Gastroesophageal sphincter (tissue), 4 donors: ENCODE measurements at regions not wholly inside any gene's neighbourhood (a gene's known extent, or its start where the extent isn't known, plus 50 kb on each side); places are given as distances from the start of the nearest gene placed in this dataset.

Experiments used
- ATAC-seq: fragments of 150-250 bp; one replicate; pipeline ENCODE4 v1.9.1; 2016; ENCODE audit warnings: mild to moderate bottlenecking, moderate library complexity
- H3K27ac ChIP-seq, 4 donors: fragments of 200-600 bp; sonication (generic) in 3 of 4; 1 replicate in 3 of 4; 2 replicates in 1 of 4; pipeline ENCODE4 v1.5.1; 2016 to 2019
- H3K27me3 ChIP-seq: fragments of 200-600 bp; sonication (generic); one replicate; pipeline ENCODE4 v1.5.1; 2019
- H3K36me3 ChIP-seq, 2 donors: fragments of 200-600 bp; sonication (generic); one replicate each; pipeline ENCODE4 v1.5.1; 2019; ENCODE audit warnings: control low read depth in 1 of 2
- H3K4me1 ChIP-seq, 3 donors: fragments of 200-600 bp; sonication (generic); 1 replicate in 2 of 3; 2 replicates in 1 of 3; pipeline ENCODE4 v1.5.1; 2016 to 2019; ENCODE audit warnings: control low read depth in 2 of 3
- H3K4me3 ChIP-seq, 2 donors: fragments of 200-600 bp; sonication (generic); one replicate each; pipeline ENCODE4 v1.5.1; 2019; ENCODE audit warnings: mild to moderate bottlenecking in 1 of 2, moderate library complexity in 1 of 2
- H3K9me3 ChIP-seq, 3 donors: fragments of 200-600 bp; sonication (generic); one replicate each; pipeline ENCODE4 v1.5.1; 2017 to 2019; ENCODE audit warnings: control low read depth in 2 of 3
- EP300 ChIP-seq: sonication (generic); formaldehyde crosslinking; IDR thresholded peaks from one replicate; pipeline ENCODE4 v1.6.1; 2017; ENCODE audit warnings: antibody characterized with exemption, mild to moderate bottlenecking
- POLR2A ChIP-seq, 2 donors: fragments of 450-650 bp; IDR thresholded peaks; one replicate each; pipeline ENCODE4 v1.6.1; 2017; ENCODE audit warnings: antibody characterized with exemption in 2 of 2, mild to moderate bottlenecking in 2 of 2, moderate library complexity in 1 of 2
- POLR2AphosphoS5 ChIP-seq: sonication (generic); formaldehyde crosslinking; IDR thresholded peaks from one replicate; pipeline ENCODE4 v1.6.1; 2017; ENCODE audit warnings: antibody characterized with exemption
- WGBS, 2 donors: methylation state at CpG; one replicate each; pipeline ENCODE4 v1.1.5; 2018; ENCODE audit warnings: low coverage in 1 of 2; 5-methylcytosine and 5-hydroxymethylcytosine counted together
- TF ChIP-seq, protein P1 (sequence below), 4 experiments: fragments of 200-600 bp in 2 of 4; fragments of 450-650 bp in 2 of 4; sonication (generic) in 1 of 4; IDR thresholded peaks; one replicate each; pipeline ENCODE4 v1.5.1; 2017 to 2019; ENCODE audit warnings: antibody characterized with exemption in 4 of 4, mild to moderate bottlenecking in 2 of 4, moderate library complexity in 2 of 4

DNA sequence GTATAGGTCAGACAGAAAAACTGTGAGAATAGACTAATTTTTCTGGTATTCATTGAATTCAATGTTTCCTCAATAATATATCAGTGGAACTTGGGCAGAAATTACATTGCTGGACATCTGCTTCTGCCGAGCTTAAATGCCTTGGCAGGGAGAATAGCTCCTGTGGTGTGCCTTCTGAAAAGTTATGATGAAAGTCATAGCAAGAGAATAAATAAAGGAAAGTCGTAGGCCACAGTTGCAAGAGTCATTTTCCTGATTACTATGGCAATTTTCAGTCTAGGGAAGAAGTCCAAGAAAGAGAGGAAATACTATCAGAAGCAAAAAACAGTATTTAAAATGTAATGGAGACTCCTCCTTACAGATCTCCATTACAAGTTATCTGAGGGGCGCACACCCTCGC lies 1596.1 kb upstream of the WWC1 start:
- TF ChIP-seq EP300 (no peak), POLR2AphosphoS5 (no peak), POLR2A (IDR thresholded peaks at IDR 0.05) (no peak)
- TF ChIP-seq, protein P1, sequence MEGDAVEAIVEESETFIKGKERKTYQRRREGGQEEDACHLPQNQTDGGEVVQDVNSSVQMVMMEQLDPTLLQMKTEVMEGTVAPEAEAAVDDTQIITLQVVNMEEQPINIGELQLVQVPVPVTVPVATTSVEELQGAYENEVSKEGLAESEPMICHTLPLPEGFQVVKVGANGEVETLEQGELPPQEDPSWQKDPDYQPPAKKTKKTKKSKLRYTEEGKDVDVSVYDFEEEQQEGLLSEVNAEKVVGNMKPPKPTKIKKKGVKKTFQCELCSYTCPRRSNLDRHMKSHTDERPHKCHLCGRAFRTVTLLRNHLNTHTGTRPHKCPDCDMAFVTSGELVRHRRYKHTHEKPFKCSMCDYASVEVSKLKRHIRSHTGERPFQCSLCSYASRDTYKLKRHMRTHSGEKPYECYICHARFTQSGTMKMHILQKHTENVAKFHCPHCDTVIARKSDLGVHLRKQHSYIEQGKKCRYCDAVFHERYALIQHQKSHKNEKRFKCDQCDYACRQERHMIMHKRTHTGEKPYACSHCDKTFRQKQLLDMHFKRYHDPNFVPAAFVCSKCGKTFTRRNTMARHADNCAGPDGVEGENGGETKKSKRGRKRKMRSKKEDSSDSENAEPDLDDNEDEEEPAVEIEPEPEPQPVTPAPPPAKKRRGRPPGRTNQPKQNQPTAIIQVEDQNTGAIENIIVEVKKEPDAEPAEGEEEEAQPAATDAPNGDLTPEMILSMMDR (IDR thresholded peaks at IDR 0.05): no peak
- Histone ChIP-seq H3K4me3 (no peak overlapping the region), H3K27ac (no peak overlapping the region), H3K27me3 (no peaks in the 10 kb centered on the region), H3K36me3 (no peaks in the 10 kb centered on the region), H3K4me1 (no peaks in the 10 kb centered on the region), H3K9me3 (no peaks in the 10 kb centered on the region)
- WGBS, 2 donors: 61 to 65% methylated on average over 4 of the region's 4 CpGs
- no peak for ATAC-seq

DNA sequence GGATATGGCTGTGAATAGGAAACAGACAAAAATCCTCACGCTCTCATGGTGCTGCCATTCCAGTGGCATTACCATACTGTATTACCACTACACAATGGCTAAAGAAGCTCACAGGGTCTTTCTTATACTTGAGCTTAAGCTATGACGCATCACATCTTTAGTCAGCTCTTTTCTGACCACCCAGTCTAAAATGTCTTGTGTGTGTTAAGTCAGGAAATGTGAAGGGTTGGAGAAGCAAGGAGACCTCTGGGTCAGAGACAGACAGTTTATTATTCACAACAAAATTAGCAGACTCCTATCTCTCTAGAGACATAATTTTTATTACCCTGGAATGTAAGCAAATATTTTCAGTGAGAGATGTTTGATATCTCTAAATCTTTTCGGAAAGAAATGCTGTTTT lies 1583.2 kb upstream of the WWC1 start:
- H3K9me3 ChIP-seq: no peaks in the 10 kb centered on the region
- TF ChIP-seq POLR2A (IDR thresholded peaks at IDR 0.05) (no peak), POLR2AphosphoS5 (no peak), EP300 (no peak)
- TF ChIP-seq, protein P1 (IDR thresholded peaks at IDR 0.05): no peak
- ATAC-seq: no peak
- H3K4me3 ChIP-seq: no peak overlapping the region
- 73 to 74% methylated on average over 3 of the region's 3 CpGs for WGBS, 2 donors
- no peaks in the 10 kb centered on the region for H3K4me1 ChIP-seq
- H3K27me3 ChIP-seq: no peaks in the 10 kb centered on the region
- no peak overlapping the region for H3K27ac ChIP-seq
- no peaks in the 10 kb centered on the region for H3K36me3 ChIP-seq

DNA sequence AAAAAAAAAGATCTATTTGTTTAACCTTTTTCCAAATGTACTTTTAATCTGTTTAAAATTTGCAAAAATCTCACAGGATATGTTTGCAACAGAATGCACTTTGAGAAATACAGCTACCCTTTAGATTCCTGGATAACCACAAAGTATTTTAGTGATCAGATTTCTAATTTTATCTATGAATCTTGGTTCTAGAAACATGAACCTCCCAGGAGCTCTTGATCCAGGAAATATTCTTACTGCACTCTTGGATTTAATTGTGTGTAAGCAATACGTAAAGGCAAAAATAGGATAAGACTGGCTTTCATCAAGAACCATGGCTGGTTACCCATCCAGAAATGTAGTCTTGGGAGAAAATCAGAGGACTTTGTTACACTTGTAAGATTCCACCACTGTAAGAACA lies 1581.8 kb upstream of the WWC1 start:
- ATAC-seq: no peak
- no peaks in the 10 kb centered on the region for H3K27me3 ChIP-seq
- H3K9me3 ChIP-seq: no peaks in the 10 kb centered on the region
- H3K4me3 ChIP-seq: no peak overlapping the region
- H3K36me3 ChIP-seq: no peaks in the 10 kb centered on the region
- no peak overlapping the region for H3K27ac ChIP-seq
- no peak for TF ChIP-seq EP300
- no peaks in the 10 kb centered on the region for H3K4me1 ChIP-seq
- WGBS, 2 donors: 80% methylated on average over 1 of the region's 1 CpG

DNA sequence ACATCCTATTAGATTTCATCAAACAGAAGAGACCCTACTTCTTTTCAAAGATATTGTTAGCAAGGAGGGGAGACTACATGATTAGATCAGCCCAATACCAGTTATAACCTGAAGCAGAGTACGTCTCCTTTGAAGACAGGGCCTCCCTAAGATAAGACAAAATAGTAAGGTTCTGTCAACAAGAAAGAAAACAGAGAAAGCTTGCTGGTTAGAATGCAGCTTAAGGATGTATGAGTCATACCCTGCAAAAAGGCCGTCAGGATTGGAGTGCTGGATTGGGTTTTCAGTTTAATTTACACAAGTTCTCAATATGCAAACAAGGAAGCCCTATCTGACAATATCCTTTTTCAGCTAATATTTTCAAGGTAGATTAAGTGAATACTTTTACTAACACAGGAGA lies 1581.2 kb upstream of the WWC1 start:
- no peaks in the 10 kb centered on the region for H3K36me3 ChIP-seq
- TF ChIP-seq, protein P1 (IDR thresholded peaks at IDR 0.05): no peak
- TF ChIP-seq POLR2A (IDR thresholded peaks at IDR 0.05) (no peak), POLR2AphosphoS5 (no peak), EP300 (no peak)
- ATAC-seq: no peak
- WGBS, 2 donors: 46 to 77% methylated on average over 1 to 2 of the region's 2 CpGs
- no peak overlapping the region for H3K4me3 ChIP-seq
- no peaks in the 10 kb centered on the region for H3K9me3 ChIP-seq
- H3K4me1 ChIP-seq: no peaks in the 10 kb centered on the region
- no peaks in the 10 kb centered on the region for H3K27me3 ChIP-seq
- H3K27ac ChIP-seq: no peak overlapping the region

DNA sequence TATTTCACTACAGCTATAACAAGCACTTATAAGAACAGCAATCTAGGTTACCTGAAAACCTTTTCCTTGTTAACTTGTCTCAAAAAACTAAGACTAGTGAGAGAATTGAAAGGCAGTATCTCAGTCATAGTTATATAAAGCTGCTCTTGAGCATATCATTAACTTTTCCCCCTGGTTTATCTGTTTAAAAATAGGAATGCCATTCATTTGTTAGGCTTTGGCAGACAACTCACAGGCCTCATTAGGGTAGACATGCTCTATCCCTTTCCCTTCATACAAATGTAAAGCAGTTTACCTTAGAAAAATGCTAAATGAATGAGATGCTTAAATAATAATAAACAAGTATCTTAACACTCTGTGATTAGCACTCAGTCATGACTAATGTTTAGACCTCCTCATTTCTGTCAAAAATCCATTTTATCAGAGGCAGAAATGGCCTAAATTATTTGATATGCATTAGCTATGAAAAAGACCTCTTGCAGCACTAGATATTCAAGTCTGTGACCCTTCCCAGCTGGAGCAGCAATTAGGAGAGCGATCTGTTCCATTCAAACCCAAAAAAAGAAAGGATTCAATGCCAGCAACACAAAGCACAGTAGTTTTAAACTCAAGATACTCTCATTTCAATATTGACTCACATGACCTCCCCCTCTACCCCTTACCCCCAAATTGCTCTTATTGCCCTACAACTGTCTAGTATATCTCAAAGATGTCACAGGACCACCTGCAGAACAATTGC lies 1578.8 kb upstream of the WWC1 start:
- Histone ChIP-seq H3K4me1 (no peaks in the 10 kb centered on the region), H3K9me3 (no peaks in the 10 kb centered on the region), H3K4me3 (no peak overlapping the region), H3K27ac (no peak overlapping the region), H3K27me3 (no peaks in the 10 kb centered on the region), H3K36me3 (no peaks in the 10 kb centered on the region)
- TF ChIP-seq POLR2A (IDR thresholded peaks at IDR 0.05): no peak
- TF ChIP-seq EP300: no peak
- TF ChIP-seq, protein P1 (IDR thresholded peaks at IDR 0.05): no peak
- no peak for TF ChIP-seq POLR2AphosphoS5
- 44 to 63% methylated on average over 1 of the region's 1 CpG for WGBS, 2 donors
- ATAC-seq: no peak
